GM21717 (cell line): ENCODE measurements at regions not wholly inside any gene's neighbourhood (a gene's known extent, or its start where the extent isn't known, plus 50 kb on each side); places are given as distances from the start of the nearest gene placed in this dataset.

Source experiments
- ATAC-seq: cut with Tn5 transposase; IDR thresholded peaks from one replicate; pipeline ENCODE4 v1.9.1; 2021; ENCODE audit warnings: mild to moderate bottlenecking, moderate library complexity; ENCODE audit not compliant: unreplicated experiment

DNA sequence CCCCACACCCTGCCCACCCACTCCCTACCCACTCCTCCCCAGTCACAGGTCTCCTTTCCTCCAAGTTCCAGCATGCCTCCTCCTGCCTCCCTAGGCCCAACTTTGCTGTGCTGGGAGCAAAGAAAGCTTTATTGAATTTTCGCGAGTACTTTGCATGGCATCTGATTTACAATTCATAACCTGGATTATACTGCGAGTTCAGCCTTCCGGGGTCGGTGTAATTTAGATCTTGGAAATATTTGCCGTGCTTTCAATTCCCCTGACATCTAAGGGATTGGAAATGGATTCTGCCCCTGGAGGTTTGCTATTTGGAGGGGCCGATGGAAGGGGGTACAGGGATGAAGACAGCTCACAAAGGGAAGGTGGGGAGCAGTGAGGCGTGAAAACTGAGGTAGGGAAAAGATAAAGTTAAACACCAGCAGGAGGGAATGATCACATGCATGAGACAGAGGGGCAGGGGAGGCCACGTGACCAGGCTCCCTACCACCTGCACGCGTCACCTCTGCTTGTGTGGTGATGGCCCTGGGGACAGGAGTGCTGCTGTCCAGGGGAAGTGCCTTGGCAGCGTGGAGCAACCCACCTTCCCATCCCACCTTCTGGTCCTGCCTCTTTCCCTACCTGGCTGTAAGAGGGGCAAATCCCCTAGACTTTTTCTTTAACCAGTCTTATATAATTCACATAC is 132.3 kb upstream of the RPL38 start:
- no peak for ATAC-seq

DNA sequence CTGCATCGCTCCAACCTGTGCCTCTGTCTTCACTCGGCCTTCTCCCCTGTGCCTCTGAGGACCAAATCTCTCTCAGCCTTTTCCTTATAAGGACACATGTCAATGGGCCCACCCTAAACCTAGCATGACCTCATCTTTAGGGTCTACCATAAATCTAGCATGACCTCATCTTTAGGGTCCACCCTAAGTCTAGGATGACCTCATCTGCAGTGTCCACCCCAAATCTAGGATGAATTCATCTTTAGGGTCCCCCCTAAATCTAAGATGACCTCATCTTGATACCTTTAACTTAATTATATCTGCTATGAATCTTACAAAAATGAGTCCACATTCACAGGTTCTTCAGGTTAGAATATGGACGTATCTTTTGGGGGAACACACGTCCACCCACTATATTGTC is 131.1 kb upstream of the RPL38 start:
- no peak for ATAC-seq

DNA sequence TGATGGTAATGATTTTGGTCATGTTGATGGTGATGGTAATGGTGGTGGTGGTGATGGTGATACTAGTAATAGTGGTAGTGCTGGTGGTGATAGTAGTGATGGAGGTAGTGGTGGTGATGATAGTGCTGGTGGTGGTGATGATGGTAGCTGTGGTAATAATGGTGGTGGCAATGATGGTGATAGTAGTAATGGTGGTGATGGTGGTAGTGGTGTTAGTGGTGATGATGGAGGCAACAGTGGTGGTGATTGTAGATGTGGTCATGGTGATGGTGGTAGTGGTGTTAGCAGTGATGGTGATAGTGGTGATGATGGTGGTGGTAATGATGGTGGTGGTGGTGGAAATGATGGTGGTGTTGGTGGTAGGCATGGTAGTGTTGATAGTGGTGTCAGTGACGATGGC is 127.0 kb upstream of the RPL38 start:
- ATAC-seq: no peak

DNA sequence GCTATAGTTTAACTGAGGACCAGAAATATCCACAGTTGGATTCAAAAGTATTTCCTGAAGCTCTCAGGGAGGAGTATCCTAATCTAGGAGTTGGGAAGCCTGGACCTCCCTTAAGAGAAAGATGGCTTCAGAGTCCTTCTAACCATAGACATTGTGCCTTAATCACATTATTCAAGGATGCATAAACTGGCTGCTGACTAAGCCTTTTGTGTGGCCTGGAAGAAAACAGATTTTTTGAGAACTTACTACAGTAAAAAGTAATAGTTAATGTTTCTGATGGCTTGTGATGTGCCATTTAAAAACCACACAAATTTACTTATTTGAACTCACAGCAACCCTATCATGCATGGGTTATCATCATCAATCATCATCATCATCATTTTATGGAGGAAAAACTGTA is 126.2 kb upstream of the RPL38 start:
- ATAC-seq: no peak

DNA sequence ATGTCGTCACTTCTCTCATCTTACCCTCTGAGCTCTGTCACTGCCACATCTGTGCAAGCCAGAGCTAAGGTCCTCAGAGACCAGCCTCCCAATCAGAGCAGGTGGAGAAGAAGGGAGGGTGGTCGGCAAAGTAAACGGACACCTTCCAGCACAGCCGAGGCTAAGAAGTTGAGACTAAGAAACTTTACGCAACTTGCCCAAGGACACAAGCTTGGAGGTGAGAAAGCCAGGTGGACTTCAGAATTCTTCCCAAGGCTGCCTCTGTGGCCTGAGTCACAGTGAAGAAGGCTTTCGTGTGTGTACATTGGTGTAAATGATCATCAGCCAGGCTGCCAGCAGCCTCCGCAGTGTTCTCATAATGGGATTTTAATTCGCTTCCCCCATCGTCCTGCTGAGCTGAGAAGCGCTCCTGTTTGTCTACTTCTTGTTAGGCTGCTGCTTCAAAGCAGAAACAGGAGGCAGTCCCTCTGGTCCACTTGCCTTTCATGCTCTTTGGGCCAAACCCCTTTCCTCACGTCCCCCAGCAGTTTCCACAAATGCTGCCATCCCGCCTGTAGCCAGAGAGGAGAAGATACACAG is 125.0 kb upstream of the RPL38 start:
- no peak for ATAC-seq

GRCh38 chr17:74079537-74080300 is 123.8 kb upstream of the RPL38 start:
- ATAC-seq: no peak

DNA sequence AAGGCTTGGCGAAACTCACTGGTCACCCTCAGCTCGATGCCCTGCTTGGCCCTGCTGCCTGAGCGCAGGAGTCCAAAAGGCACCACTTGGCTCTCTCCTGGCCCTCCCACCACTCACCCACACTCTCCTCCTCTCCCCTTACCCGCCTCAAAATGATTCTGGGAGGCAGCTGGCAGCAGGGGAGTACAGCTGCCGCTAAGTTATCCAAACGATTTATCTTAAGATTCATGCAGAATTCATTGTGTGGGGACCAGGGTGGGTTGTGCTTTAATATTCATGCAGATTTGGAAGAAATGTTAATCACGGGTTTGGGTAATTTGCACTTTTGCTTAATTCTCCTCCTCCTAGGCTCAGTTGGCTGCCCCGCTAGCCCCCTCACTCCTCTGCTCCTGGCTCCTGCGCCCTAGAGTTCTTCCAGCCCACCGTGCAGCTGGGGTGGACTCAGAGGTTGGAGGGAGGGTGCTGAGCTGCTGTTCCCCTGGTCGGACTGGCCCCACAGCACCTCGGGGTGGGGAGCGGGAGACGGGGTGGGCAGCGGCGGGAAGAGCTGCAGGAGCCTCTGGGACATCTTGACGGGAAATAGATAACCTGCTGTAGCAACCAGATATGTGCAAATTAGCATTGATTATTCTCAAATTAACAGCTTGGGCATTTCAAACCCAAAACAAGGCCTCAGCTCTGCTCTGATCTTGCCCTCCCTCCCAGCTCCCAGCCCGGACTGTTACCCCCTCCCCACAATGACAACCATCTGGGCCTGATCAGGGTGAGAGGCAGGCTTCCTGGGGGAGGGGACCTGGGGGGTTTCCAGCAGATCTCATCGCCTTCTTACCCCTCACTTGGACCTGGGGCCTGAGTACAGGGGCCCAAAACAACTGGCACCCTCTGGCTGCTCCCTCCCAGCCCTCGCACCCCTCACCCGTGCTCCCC is 122.6 kb upstream of the RPL38 start:
- no peak for ATAC-seq

DNA sequence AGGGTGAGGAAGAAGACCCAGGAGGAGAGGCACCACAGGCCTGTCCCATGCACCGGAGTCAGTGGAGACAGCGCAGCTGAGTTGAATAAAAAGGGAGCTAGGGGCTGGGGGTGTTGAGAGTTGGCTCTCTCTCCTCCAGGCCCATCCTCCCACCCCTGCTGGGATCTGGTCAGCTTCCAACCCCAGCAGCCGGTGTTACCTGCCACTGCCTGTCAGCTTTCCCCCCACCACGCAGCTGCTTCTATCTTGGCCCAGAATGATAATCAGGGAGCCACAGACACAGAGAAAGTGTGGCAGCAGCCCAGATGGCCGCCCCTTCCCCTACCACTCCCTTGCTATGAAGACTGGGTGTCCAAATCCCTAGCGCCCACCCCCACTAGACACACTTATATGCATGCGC is 120.6 kb upstream of the RPL38 start:
- ATAC-seq: no peak

DNA sequence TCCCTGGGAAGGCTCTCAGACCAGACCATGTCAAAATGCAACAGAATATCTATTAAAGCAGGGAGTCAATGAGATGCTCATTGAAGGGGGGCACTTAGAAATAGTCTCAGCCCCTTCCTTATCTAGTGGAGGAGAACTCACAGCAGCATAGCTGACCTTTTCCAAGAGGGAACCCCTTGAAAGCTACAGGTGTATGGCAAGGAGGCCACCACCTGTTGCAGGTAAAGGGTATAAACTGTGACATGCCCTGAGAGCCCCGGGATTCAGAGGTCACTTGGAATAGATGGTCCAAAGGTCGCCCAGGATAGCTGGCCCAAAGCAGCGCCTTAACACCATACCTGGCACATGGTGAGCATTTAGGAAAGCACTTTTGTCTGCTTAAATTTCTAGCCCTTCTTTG is 120.2 kb upstream of the RPL38 start:
- ATAC-seq: no peak

- no peak for ATAC-seq
Observed at GRCh38 chr17:74085434-74085833, 118.0 kb upstream of the RPL38 start.

GRCh38 chr17:74087002-74087585 is 116.4 kb upstream of the RPL38 start:
- no peak for ATAC-seq

DNA sequence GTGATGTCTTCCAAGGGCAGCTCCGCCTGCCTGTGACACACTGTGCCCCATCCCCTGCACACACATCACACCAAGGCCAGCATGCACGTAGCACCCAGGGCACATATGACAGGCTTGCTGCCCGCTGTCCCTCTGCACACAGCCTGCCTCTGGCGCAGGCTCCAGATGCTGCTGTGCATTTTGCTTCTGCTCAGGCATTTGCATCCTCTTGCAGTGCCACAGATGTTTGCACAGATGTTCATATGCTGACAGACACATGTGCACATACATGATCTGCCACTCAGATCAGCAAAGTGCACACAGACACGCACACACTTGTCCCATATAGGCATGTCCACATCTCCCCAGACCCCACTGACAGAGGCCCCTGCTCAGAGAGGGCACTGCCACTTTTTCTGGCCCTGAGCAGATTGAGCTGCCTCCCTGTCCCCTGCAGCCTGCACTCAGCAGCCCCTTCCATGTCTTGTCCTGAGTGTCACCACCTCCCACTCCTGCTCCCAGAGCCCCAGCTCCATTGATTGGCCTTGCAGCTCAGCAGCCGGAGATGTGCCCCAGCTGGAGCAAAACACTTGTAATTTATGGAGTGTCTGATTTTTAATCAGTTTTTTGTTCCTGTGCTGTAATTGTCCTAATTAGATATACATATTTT is 115.1 kb upstream of the RPL38 start:
- no peak for ATAC-seq

- no peak for ATAC-seq
Observed at GRCh38 chr17:74088934-74089329, 114.5 kb upstream of the RPL38 start.

DNA sequence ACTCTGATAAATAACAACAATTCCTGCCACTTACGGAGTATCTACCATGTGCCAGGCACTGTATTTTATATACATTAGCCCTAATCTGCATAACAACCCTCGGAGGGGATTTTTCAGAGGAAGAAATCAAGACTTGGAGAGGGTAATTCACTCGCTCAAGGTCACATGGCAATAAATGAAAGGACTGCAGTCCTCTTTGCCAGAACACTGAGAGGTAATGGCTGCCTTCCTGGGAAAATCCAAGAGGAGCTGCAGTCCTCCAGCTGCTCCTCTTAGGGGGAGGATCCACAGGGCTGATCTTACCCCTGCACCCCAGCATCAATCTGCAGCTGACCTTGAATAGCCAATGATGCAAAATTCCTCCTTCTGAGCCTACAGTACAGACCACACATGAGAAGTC is 114.1 kb upstream of the RPL38 start:
- ATAC-seq: no peak

GRCh38 chr17:74089869-74090464 is 113.5 kb upstream of the RPL38 start:
- ATAC-seq: no peak

DNA sequence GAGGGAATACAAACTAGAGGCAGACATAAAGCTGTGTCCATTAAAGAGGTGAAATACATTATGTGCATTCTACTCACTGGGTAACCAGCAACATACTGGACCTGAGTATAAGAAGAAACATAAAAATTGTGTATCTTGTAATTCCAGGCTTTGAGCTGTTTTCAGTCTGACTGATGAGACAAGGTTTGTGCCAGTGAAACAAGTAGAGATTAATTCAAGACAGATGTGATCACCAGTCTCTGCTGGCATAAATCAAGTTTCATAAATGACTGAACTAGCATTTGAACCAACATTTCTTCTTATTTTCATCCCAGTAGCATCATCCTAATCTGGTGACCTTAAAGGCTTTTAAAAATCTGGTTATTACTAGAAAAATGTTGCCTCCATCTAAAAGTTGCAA is 108.8 kb upstream of the RPL38 start:
- ATAC-seq: no peak

GRCh38 chr17:74096456-74096855 is 107.0 kb upstream of the RPL38 start:
- ATAC-seq: no peak

DNA sequence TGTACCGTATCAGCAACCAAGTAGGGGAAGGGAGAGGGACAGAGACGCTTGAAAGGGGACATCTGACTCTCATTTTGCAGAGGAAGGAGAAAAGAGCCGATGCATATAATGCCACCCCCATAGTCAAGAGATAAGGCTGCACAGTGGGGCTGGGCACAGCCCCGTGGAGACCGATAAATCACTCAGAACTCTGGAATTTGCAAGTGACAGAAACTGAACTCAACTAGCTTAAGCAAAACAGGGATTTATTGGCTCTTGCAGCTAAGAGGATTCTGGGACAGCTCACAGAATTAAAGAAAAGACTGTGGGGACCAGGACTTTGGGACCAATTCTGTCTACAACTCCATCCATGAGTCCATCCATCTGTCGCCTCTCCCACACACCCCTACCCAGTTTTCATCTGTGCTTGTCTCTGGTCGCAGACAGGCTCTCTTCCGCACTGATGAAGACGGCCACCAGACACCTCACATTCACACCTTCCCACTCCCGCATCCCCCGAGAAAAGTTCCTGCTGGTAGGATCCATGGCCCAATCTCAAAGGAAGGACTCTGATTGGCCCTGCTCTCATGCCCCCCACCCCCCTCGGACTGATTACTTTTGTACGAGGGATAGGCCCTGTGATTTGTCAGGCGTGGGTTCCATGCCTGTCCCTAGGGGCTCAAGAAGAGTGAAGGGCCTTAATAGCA is 105.9 kb upstream of the RPL38 start:
- ATAC-seq: no peak
